Prostate gland (tissue), 2 donors: ENCODE measurements at regions not wholly inside any gene's neighbourhood (a gene's known extent, or its start where the extent isn't known, plus 50 kb on each side); places are given as distances from the start of the nearest gene placed in this dataset.

Source experiments
- POLR2AphosphoS5 ChIP-seq: sonication (generic); formaldehyde crosslinking; IDR thresholded peaks from one replicate; pipeline ENCODE4 v1.6.1; 2017; ENCODE audit warnings: antibody characterized with exemption
- TF ChIP-seq, protein P1 (sequence below), 4 experiments: fragments of 200-600 bp in 2 of 4; fragments of 450-650 bp in 2 of 4; sonication (generic) in 2 of 4; IDR thresholded peaks; 1 replicate in 3 of 4; 2 replicates in 1 of 4; pipeline ENCODE4 v1.5.1; 2016 to 2019; ENCODE audit warnings: antibody characterized with exemption in 4 of 4, mild to moderate bottlenecking in 2 of 4, moderate library complexity in 2 of 4

DNA sequence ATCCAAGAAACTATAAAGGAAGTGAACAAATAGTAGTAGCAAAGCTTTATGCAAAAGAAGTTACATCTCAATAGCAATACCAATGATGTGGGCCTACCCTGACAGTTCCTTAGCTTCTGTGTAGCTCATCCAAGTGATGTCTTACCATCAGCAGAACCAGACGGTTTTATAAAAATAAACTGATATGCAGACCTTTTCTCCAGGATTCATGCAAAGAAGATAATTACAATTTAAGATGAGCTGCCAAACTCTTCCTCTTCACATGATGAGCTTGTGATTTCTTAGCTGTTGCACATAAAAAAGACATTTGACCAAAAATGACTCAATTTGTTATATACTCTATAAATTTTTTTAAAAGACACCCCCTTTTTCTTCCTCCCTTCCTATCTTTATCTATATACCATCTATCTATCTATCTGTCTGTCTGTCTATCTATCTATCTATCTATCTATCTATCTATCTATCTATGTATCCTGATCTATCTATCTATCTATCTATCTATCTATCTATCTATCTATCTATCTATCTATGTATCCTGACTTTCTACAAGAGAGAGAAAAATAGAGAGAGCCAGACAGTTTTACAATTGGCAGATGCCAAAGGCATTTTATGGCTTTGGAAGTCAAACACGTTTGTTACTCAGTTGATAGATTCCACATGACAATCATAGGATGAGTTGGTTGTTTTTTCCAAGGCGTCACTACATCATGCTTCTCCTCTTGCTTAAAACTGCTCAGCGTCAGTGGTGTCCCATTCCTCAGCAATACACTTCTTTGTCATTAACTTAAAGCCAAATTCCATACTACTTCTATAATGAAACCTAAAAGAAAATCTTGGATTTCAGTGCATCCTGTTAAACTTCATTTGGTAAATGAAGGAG, 65.9 kb upstream of the ACTR3 start:
- TF ChIP-seq, protein P1, sequence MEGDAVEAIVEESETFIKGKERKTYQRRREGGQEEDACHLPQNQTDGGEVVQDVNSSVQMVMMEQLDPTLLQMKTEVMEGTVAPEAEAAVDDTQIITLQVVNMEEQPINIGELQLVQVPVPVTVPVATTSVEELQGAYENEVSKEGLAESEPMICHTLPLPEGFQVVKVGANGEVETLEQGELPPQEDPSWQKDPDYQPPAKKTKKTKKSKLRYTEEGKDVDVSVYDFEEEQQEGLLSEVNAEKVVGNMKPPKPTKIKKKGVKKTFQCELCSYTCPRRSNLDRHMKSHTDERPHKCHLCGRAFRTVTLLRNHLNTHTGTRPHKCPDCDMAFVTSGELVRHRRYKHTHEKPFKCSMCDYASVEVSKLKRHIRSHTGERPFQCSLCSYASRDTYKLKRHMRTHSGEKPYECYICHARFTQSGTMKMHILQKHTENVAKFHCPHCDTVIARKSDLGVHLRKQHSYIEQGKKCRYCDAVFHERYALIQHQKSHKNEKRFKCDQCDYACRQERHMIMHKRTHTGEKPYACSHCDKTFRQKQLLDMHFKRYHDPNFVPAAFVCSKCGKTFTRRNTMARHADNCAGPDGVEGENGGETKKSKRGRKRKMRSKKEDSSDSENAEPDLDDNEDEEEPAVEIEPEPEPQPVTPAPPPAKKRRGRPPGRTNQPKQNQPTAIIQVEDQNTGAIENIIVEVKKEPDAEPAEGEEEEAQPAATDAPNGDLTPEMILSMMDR (IDR thresholded peaks at IDR 0.05), result no peak
- no peak for TF ChIP-seq POLR2AphosphoS5
